ENCODE measurements at regions not wholly inside any gene's neighbourhood (a gene's known extent, or its start where the extent isn't known, plus 50 kb on each side); places are given as distances from the start of the nearest gene placed in this dataset.

- Histone ChIP-seq H3K79me2 (ENCODE audit: control insufficient read depth, insufficient read depth, low read length, poor library complexity) (no peaks in the 10 kb centered on the region), H3K23ac (ENCODE audit: low read length) (no peak overlapping the region), H2BK120ac (ENCODE audit: insufficient read depth, low read length, poor library complexity) (no peak overlapping the region), H3K9ac (ENCODE audit: low read length) (no peak overlapping the region), H2AK5ac (ENCODE audit: low read length) (no peak overlapping the region), H4K8ac (ENCODE audit: low read depth, low read length) (no peak overlapping the region), H4K12ac (ENCODE audit: low read depth, low read length) (no peak overlapping the region), H3K4me3 (ENCODE audit: low read depth, low read length) (no peak overlapping the region), H3K79me1 (ENCODE audit: low read length) (no peaks in the 10 kb centered on the region), H3K14ac (ENCODE audit: low read length) (no peak overlapping the region), H3K27me3 (ENCODE audit: insufficient read depth, low read length) (no peaks in the 10 kb centered on the region), H3K4me1 (ENCODE audit: control insufficient read depth in 1 of 2, insufficient read depth in 2 of 2, low read length in 2 of 2) (no peaks in the 10 kb centered on the region), H3K18ac (ENCODE audit: low read length) (no peak overlapping the region), H2BK5ac (ENCODE audit: low read depth, low read length, poor library complexity) (no peak overlapping the region), H2AFZ (ENCODE audit: insufficient read depth, low read length, poor library complexity) (no peak overlapping the region), H2BK12ac (ENCODE audit: low read length) (no peak overlapping the region), H3K27ac (ENCODE audit: low read depth, low read length) (no peak overlapping the region), H3K4ac (ENCODE audit: low read depth, low read length) (no peak overlapping the region), H4K91ac (ENCODE audit: low read depth, low read length) (no peak overlapping the region), H3K9me3 (ENCODE audit: insufficient read depth, low read depth, low read length) (no peaks in the 10 kb centered on the region), H3K36me3 (ENCODE audit: control insufficient read depth in 1 of 2, insufficient read depth in 2 of 2, low read length in 2 of 2) (no peaks in the 10 kb centered on the region), H3K4me2 (ENCODE audit: low read length) (no peak overlapping the region)
- no CpG with 5 or more reads among the region's 3 CpGs for WGBS (ENCODE audit: extremely low coverage, insufficient coverage, insufficient read length)
- DNase-seq: peak; percentile 11 to 40
Measured at GRCh38 chr3:20809356-20809755, 623.4 kb upstream of the SGO1 start.

GRCh38 chr3:20808864-20809263, 622.9 kb upstream of the SGO1 start:
- no peak overlapping the region for H2BK5ac ChIP-seq (ENCODE audit: low read depth, low read length, poor library complexity)
- no peak overlapping the region for H2BK120ac ChIP-seq (ENCODE audit: insufficient read depth, low read length, poor library complexity)
- H4K8ac ChIP-seq (ENCODE audit: low read depth, low read length): no peak overlapping the region
- no peaks in the 10 kb centered on the region for H3K9me3 ChIP-seq (ENCODE audit: insufficient read depth, low read depth, low read length)
- no peaks in the 10 kb centered on the region for H3K36me3 ChIP-seq (ENCODE audit: control insufficient read depth in 1 of 2, insufficient read depth in 2 of 2, low read length in 2 of 2)
- H3K14ac ChIP-seq (ENCODE audit: low read length): no peak overlapping the region
- WGBS (ENCODE audit: extremely low coverage, insufficient coverage, insufficient read length): no CpG with 5 or more reads among the region's 2 CpGs
- no peak overlapping the region for H2AFZ ChIP-seq (ENCODE audit: insufficient read depth, low read length, poor library complexity)
- H2BK12ac ChIP-seq (ENCODE audit: low read length): no peak overlapping the region
- no peak overlapping the region for H3K4me3 ChIP-seq (ENCODE audit: low read depth, low read length)
- H3K4me1 ChIP-seq (ENCODE audit: control insufficient read depth in 1 of 2, insufficient read depth in 2 of 2, low read length in 2 of 2): no peaks in the 10 kb centered on the region
- H3K27ac ChIP-seq (ENCODE audit: low read depth, low read length): no peak overlapping the region
- H3K27me3 ChIP-seq (ENCODE audit: insufficient read depth, low read length): no peaks in the 10 kb centered on the region
- no peak overlapping the region for H3K18ac ChIP-seq (ENCODE audit: low read length)
- H4K91ac ChIP-seq (ENCODE audit: low read depth, low read length): no peak overlapping the region
- H3K79me1 ChIP-seq (ENCODE audit: low read length): no peaks in the 10 kb centered on the region
- DNase-seq: no peak
- H3K79me2 ChIP-seq (ENCODE audit: control insufficient read depth, insufficient read depth, low read length, poor library complexity): no peaks in the 10 kb centered on the region
- no peak overlapping the region for H4K12ac ChIP-seq (ENCODE audit: low read depth, low read length)
- H3K23ac ChIP-seq (ENCODE audit: low read length): no peak overlapping the region
- H2AK5ac ChIP-seq (ENCODE audit: low read length): no peak overlapping the region
- no peak overlapping the region for H3K4ac ChIP-seq (ENCODE audit: low read depth, low read length)
- no peak overlapping the region for H3K4me2 ChIP-seq (ENCODE audit: low read length)
- H3K9ac ChIP-seq (ENCODE audit: low read length): no peak overlapping the region

GRCh38 chr3:20798666-20799065, 612.7 kb upstream of the SGO1 start:
- no peaks in the 10 kb centered on the region for H3K9me3 ChIP-seq (ENCODE audit: insufficient read depth, low read depth, low read length)
- no peak overlapping the region for H2AK5ac ChIP-seq (ENCODE audit: low read length)
- no peak overlapping the region for H4K12ac ChIP-seq (ENCODE audit: low read depth, low read length)
- no peak overlapping the region for H2AFZ ChIP-seq (ENCODE audit: insufficient read depth, low read length, poor library complexity)
- no peak overlapping the region for H3K14ac ChIP-seq (ENCODE audit: low read length)
- H3K4me3 ChIP-seq (ENCODE audit: low read depth, low read length): no peak overlapping the region
- no peaks in the 10 kb centered on the region for H3K79me2 ChIP-seq (ENCODE audit: control insufficient read depth, insufficient read depth, low read length, poor library complexity)
- H3K23ac ChIP-seq (ENCODE audit: low read length): no peak overlapping the region
- DNase-seq: peak in 1 of 2 donors; percentile 56
- H3K4me1 ChIP-seq (ENCODE audit: control insufficient read depth in 1 of 2, insufficient read depth in 2 of 2, low read length in 2 of 2): no peaks in the 10 kb centered on the region
- H2BK5ac ChIP-seq (ENCODE audit: low read depth, low read length, poor library complexity): no peak overlapping the region
- no peak overlapping the region for H2BK120ac ChIP-seq (ENCODE audit: insufficient read depth, low read length, poor library complexity)
- no peak overlapping the region for H3K27ac ChIP-seq (ENCODE audit: low read depth, low read length)
- no peak overlapping the region for H3K18ac ChIP-seq (ENCODE audit: low read length)
- H3K36me3 ChIP-seq (ENCODE audit: control insufficient read depth in 1 of 2, insufficient read depth in 2 of 2, low read length in 2 of 2): no peaks in the 10 kb centered on the region
- H4K91ac ChIP-seq (ENCODE audit: low read depth, low read length): no peak overlapping the region
- no peaks in the 10 kb centered on the region for H3K79me1 ChIP-seq (ENCODE audit: low read length)
- H3K9ac ChIP-seq (ENCODE audit: low read length): no peak overlapping the region
- no peak overlapping the region for H2BK12ac ChIP-seq (ENCODE audit: low read length)
- H3K4ac ChIP-seq (ENCODE audit: low read depth, low read length): no peak overlapping the region
- no peaks in the 10 kb centered on the region for H3K27me3 ChIP-seq (ENCODE audit: insufficient read depth, low read length)
- no CpG with 5 or more reads among the region's 1 CpG for WGBS (ENCODE audit: extremely low coverage, insufficient coverage, insufficient read length)
- no peak overlapping the region for H4K8ac ChIP-seq (ENCODE audit: low read depth, low read length)
- no peak overlapping the region for H3K4me2 ChIP-seq (ENCODE audit: low read length)

GRCh38 chr3:20787005-20787404, 601.0 kb upstream of the SGO1 start:
- Histone ChIP-seq H3K4me1 (ENCODE audit: control insufficient read depth in 1 of 2, insufficient read depth in 2 of 2, low read length in 2 of 2) (no peaks in the 10 kb centered on the region), H3K79me1 (ENCODE audit: low read length) (no peaks in the 10 kb centered on the region), H4K91ac (ENCODE audit: low read depth, low read length) (no peak overlapping the region), H2AK5ac (ENCODE audit: low read length) (no peak overlapping the region), H2BK5ac (ENCODE audit: low read depth, low read length, poor library complexity) (no peak overlapping the region), H3K14ac (ENCODE audit: low read length) (no peak overlapping the region), H3K4me3 (ENCODE audit: low read depth, low read length) (no peak overlapping the region), H3K23ac (ENCODE audit: low read length) (no peak overlapping the region), H4K12ac (ENCODE audit: low read depth, low read length) (no peak overlapping the region), H3K36me3 (ENCODE audit: control insufficient read depth in 1 of 2, insufficient read depth in 2 of 2, low read length in 2 of 2) (no peaks in the 10 kb centered on the region), H2BK120ac (ENCODE audit: insufficient read depth, low read length, poor library complexity) (no peak overlapping the region), H3K27ac (ENCODE audit: low read depth, low read length) (no peak overlapping the region), H3K4me2 (ENCODE audit: low read length) (no peak overlapping the region), H3K27me3 (ENCODE audit: insufficient read depth, low read length) (no peaks in the 10 kb centered on the region), H2BK12ac (ENCODE audit: low read length) (no peak overlapping the region), H2AFZ (ENCODE audit: insufficient read depth, low read length, poor library complexity) (no peak overlapping the region), H3K18ac (ENCODE audit: low read length) (no peak overlapping the region), H4K8ac (ENCODE audit: low read depth, low read length) (no peak overlapping the region), H3K4ac (ENCODE audit: low read depth, low read length) (no peak overlapping the region), H3K79me2 (ENCODE audit: control insufficient read depth, insufficient read depth, low read length, poor library complexity) (no peaks in the 10 kb centered on the region), H3K9ac (ENCODE audit: low read length) (no peak overlapping the region), H3K9me3 (ENCODE audit: insufficient read depth, low read depth, low read length) (peaks cover 1% of the 10 kb centered on the region)
- DNase-seq: no peak
- WGBS (ENCODE audit: extremely low coverage, insufficient coverage, insufficient read length): no CpG with 5 or more reads among the region's 4 CpGs

All from trophoblast cell (in vitro differentiated cells and primary cell).